Spleen (tissue), 7 donors: ENCODE measurements at regions not wholly inside any gene's neighbourhood (a gene's known extent, or its start where the extent isn't known, plus 50 kb on each side); places are given as distances from the start of the nearest gene placed in this dataset.

Source experiments
- CTCF ChIP-seq, 11 experiments: fragments of 200-600 bp in 7 of 11; fragments of 450-650 bp in 4 of 11; sonication (generic) in 4 of 11; IDR thresholded peaks in 8 of 11; conservative IDR thresholded peaks in 3 of 11; 1 replicate in 7 of 11; 2 replicates in 4 of 11; pipeline versions ENCODE4 v1.4.0 to v1.8.0; 2016 to 2021; ENCODE audit warnings: antibody characterized with exemption in 11 of 11, inconsistent platforms in 4 of 11, mild to moderate bottlenecking in 1 of 11
- POLR2A ChIP-seq, 3 donors: fragments of 450-650 bp; IDR thresholded peaks; one replicate each; pipeline ENCODE4 v1.5.1; 2017; ENCODE audit warnings: antibody characterized with exemption in 3 of 3, mild to moderate bottlenecking in 1 of 3
- POLR2AphosphoS5 ChIP-seq, 3 donors: sonication (generic); formaldehyde crosslinking; IDR thresholded peaks; one replicate each; pipeline ENCODE4 v1.5.1; 2017; ENCODE audit warnings: antibody characterized with exemption in 3 of 3
- donor health status: DM: no; HTN: no; CAD: no; lungs with moderate emphysema.
- donor health status: DM: no; HTN: no; CAD: no.
- donor health status: DM: no; HTN: no; CAD: no.

GRCh38 chr13:91101381-91101780 lies 246.1 kb upstream of the MIR17HG start:
- no peak for TF ChIP-seq CTCF (IDR thresholded peaks at IDR 0.05 in 8 of 11, conservative IDR thresholded peaks at IDR 0.05 in 3 of 11)
- TF ChIP-seq POLR2AphosphoS5 (IDR thresholded peaks at IDR 0.05): no peak
- TF ChIP-seq POLR2A (IDR thresholded peaks at IDR 0.05): no peak
